ENCODE measurements at regions not wholly inside any gene's neighbourhood (a gene's known extent, or its start where the extent isn't known, plus 50 kb on each side); places are given as distances from the start of the nearest gene placed in this dataset.

DNA sequence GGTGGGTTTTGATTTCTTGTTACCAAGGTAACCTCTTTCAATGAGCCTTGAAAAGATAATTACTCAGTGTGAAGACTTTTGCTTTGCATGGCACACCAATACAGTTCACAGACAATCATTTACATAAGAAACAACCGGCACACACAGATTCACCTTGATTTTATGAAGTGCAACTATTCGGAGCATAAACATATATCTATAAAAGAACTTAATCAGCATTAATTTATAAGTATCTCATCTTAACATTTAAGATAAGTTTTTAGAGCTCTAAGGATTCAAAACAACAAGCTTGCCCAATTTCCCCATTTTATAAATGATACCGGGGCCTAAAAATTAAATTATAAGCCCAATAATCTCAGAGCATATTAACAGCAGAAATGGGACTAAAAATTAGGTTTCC is 85.9 kb upstream of the PCSK2 start:
- intact Hi-C loops (cut with micrococcal nuclease; ENCODE audit: unreplicated experiment), result no loop called here
- Histone ChIP-seq H3K27ac (ENCODE audit: control insufficient read depth, insufficient read depth) (no peak overlapping the region), H3K4me3 (no peak overlapping the region), H3K27me3 (replicated peaks in 1 of 2; ENCODE audit: control insufficient read depth in 2 of 2, insufficient read depth in 2 of 2, low read length in 1 of 2) (no peaks in the 10 kb centered on the region), H3K79me2 (ENCODE audit: control insufficient read depth, insufficient read depth, low read length) (no peaks in the 10 kb centered on the region), H4K20me1 (ENCODE audit: control insufficient read depth, insufficient read depth) (no peaks in the 10 kb centered on the region), H3K4me2 (ENCODE audit: control insufficient read depth, insufficient read depth) (no peak overlapping the region), H3K4me1 (ENCODE audit: control insufficient read depth, insufficient read depth, low read length) (no peaks in the 10 kb centered on the region), H2AFZ (ENCODE audit: control insufficient read depth, low read depth, low read length) (no peak overlapping the region), H3K9me3 (replicated peaks; ENCODE audit: control insufficient read depth, insufficient read depth, low read length) (no peaks in the 10 kb centered on the region), H3K36me3 (ENCODE audit: control insufficient read depth in 2 of 2, insufficient read depth in 2 of 2, low read length in 1 of 2) (no peaks in the 10 kb centered on the region), H3K9ac (ENCODE audit: control insufficient read depth, insufficient read depth, low read length) (no peak overlapping the region)
- RAD21 ChIA-PET (ENCODE audit: unreplicated experiment), result no interaction called here
- ATAC-seq, result no peak
- DNase-seq (ENCODE audit: low read depth, low spot score), result no peak
- TF ChIP-seq YY1 (IDR thresholded peaks at IDR 0.05; ENCODE audit: low read depth, low read length), result no peak
- TF ChIP-seq FOXM1 (IDR thresholded peaks at IDR 0.05; ENCODE audit: low read depth, low read length), result no peak
- TF ChIP-seq RB1 (IDR thresholded peaks at IDR 0.05; ENCODE audit: borderline replicate concordance), result no peak
- no peak for TF ChIP-seq MXI1 (IDR thresholded peaks at IDR 0.05; ENCODE audit: low read depth, low read length)
- no peak for TF ChIP-seq BMI1 (IDR thresholded peaks at IDR 0.05; ENCODE audit: borderline replicate concordance)
- TF ChIP-seq, protein P1, sequence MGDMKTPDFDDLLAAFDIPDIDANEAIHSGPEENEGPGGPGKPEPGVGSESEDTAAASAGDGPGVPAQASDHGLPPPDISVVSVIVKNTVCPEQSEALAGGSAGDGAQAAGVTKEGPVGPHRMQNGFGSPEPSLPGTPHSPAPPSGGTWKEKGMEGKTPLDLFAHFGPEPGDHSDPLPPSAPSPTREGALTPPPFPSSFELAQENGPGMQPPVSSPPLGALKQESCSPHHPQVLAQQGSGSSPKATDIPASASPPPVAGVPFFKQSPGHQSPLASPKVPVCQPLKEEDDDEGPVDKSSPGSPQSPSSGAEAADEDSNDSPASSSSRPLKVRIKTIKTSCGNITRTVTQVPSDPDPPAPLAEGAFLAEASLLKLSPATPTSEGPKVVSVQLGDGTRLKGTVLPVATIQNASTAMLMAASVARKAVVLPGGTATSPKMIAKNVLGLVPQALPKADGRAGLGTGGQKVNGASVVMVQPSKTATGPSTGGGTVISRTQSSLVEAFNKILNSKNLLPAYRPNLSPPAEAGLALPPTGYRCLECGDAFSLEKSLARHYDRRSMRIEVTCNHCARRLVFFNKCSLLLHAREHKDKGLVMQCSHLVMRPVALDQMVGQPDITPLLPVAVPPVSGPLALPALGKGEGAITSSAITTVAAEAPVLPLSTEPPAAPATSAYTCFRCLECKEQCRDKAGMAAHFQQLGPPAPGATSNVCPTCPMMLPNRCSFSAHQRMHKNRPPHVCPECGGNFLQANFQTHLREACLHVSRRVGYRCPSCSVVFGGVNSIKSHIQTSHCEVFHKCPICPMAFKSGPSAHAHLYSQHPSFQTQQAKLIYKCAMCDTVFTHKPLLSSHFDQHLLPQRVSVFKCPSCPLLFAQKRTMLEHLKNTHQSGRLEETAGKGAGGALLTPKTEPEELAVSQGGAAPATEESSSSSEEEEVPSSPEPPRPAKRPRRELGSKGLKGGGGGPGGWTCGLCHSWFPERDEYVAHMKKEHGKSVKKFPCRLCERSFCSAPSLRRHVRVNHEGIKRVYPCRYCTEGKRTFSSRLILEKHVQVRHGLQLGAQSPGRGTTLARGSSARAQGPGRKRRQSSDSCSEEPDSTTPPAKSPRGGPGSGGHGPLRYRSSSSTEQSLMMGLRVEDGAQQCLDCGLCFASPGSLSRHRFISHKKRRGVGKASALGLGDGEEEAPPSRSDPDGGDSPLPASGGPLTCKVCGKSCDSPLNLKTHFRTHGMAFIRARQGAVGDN (IDR thresholded peaks at IDR 0.05), result no peak
- TF ChIP-seq, protein P2, sequence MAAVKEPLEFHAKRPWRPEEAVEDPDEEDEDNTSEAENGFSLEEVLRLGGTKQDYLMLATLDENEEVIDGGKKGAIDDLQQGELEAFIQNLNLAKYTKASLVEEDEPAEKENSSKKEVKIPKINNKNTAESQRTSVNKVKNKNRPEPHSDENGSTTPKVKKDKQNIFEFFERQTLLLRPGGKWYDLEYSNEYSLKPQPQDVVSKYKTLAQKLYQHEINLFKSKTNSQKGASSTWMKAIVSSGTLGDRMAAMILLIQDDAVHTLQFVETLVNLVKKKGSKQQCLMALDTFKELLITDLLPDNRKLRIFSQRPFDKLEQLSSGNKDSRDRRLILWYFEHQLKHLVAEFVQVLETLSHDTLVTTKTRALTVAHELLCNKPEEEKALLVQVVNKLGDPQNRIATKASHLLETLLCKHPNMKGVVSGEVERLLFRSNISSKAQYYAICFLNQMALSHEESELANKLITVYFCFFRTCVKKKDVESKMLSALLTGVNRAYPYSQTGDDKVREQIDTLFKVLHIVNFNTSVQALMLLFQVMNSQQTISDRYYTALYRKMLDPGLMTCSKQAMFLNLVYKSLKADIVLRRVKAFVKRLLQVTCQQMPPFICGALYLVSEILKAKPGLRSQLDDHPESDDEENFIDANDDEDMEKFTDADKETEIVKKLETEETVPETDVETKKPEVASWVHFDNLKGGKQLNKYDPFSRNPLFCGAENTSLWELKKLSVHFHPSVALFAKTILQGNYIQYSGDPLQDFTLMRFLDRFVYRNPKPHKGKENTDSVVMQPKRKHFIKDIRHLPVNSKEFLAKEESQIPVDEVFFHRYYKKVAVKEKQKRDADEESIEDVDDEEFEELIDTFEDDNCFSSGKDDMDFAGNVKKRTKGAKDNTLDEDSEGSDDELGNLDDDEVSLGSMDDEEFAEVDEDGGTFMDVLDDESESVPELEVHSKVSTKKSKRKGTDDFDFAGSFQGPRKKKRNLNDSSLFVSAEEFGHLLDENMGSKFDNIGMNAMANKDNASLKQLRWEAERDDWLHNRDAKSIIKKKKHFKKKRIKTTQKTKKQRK (IDR thresholded peaks at IDR 0.05; ENCODE audit: low read depth, low read length), result no peak
- TF ChIP-seq SREBF2 (IDR thresholded peaks at IDR 0.05; ENCODE audit: low read length), result no peak
- TF ChIP-seq NFIC (IDR thresholded peaks at IDR 0.05; ENCODE audit: low read depth, low read length), result no peak
- TF ChIP-seq, protein P3, sequence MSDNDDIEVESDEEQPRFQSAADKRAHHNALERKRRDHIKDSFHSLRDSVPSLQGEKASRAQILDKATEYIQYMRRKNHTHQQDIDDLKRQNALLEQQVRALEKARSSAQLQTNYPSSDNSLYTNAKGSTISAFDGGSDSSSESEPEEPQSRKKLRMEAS (IDR thresholded peaks at IDR 0.05; ENCODE audit: low read depth, low read length), result no peak
- TF ChIP-seq, protein P4, sequence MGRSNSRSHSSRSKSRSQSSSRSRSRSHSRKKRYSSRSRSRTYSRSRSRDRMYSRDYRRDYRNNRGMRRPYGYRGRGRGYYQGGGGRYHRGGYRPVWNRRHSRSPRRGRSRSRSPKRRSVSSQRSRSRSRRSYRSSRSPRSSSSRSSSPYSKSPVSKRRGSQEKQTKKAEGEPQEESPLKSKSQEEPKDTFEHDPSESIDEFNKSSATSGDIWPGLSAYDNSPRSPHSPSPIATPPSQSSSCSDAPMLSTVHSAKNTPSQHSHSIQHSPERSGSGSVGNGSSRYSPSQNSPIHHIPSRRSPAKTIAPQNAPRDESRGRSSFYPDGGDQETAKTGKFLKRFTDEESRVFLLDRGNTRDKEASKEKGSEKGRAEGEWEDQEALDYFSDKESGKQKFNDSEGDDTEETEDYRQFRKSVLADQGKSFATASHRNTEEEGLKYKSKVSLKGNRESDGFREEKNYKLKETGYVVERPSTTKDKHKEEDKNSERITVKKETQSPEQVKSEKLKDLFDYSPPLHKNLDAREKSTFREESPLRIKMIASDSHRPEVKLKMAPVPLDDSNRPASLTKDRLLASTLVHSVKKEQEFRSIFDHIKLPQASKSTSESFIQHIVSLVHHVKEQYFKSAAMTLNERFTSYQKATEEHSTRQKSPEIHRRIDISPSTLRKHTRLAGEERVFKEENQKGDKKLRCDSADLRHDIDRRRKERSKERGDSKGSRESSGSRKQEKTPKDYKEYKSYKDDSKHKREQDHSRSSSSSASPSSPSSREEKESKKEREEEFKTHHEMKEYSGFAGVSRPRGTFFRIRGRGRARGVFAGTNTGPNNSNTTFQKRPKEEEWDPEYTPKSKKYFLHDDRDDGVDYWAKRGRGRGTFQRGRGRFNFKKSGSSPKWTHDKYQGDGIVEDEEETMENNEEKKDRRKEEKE (IDR thresholded peaks at IDR 0.05), result no peak
- TF ChIP-seq MTA2 (IDR thresholded peaks at IDR 0.05; ENCODE audit: low read depth), result no peak
- no peak for TF ChIP-seq BRCA1 (IDR thresholded peaks at IDR 0.05; ENCODE audit: low read depth, low read length)
- TF ChIP-seq JUNB (IDR thresholded peaks at IDR 0.05), result no peak
- no peak for TF ChIP-seq CREB1 (IDR thresholded peaks at IDR 0.05; ENCODE audit: low read depth)
- no peak for TF ChIP-seq MEF2B (IDR thresholded peaks at IDR 0.05; ENCODE audit: partially characterized antibody, poor library complexity, severe bottlenecking)
- TF ChIP-seq KDM1A (IDR thresholded peaks at IDR 0.05; ENCODE audit: borderline replicate concordance), result no peak
- SMC1A ChIA-PET (ENCODE audit: uncharacterized antibody, unreplicated experiment), result no interaction called here
- POLR2A ChIA-PET, result no interaction called here
- CTCF ChIA-PET, result no interaction called here
- no TSS peak for BruUV-seq (replicated peaks)
- FAIRE-seq, result no peak
- in situ Hi-C loops (cut with MboI), result no loop called here
- WGBS (ENCODE audit: insufficient coverage, insufficient replicate concordance, low lambda C conversion rate, missing lambda C conversion rate), result 34% methylated on average over 3 of the region's 3 CpGs
